Effector memory CD8-positive, alpha-beta T cell (primary cell): ENCODE measurements at regions not wholly inside any gene's neighbourhood (a gene's known extent, or its start where the extent isn't known, plus 50 kb on each side); places are given as distances from the start of the nearest gene placed in this dataset.

ENCODE experiments used
- ATAC-seq: fragments of 150-1000 bp; cut with Tn5 transposase; replicated peaks from 2 replicates; pipeline ENCODE4 v1.10.0; 2021; ENCODE audit warnings: mild to moderate bottlenecking, moderate library complexity
- DNase-seq, 3 experiments: peaks; one replicate each; pipeline ENCODE4 v3.0.0; 2021
- H3K27ac Mint-ChIP-seq, 2 donors: one replicate each; pipeline ENCODE4 v1.8.0; 2022; ENCODE audit warnings: mild to moderate bottlenecking in 2 of 2, mixed read lengths in 2 of 2, moderate library complexity in 2 of 2
- H3K27me3 Mint-ChIP-seq, 2 donors: one replicate each; pipeline ENCODE4 v1.8.0; 2022; ENCODE audit warnings: mixed read lengths in 2 of 2
- H3K36me3 Mint-ChIP-seq: one replicate; pipeline ENCODE4 v1.8.0; 2022; ENCODE audit warnings: mild to moderate bottlenecking, moderate library complexity, mixed read lengths; ENCODE audit not compliant: insufficient read depth
- H3K4me1 Mint-ChIP-seq, 2 donors: one replicate each; pipeline ENCODE4 v1.8.0; 2022; ENCODE audit warnings: low read depth in 2 of 2, mixed read lengths in 2 of 2
- H3K4me3 Mint-ChIP-seq, 2 donors: one replicate each; pipeline ENCODE4 v1.8.0; 2022; ENCODE audit warnings: mild to moderate bottlenecking in 2 of 2, mixed read lengths in 2 of 2, moderate library complexity in 2 of 2
- H3K9me3 Mint-ChIP-seq, 2 donors: one replicate each; pipeline ENCODE4 v1.8.0; 2022; ENCODE audit warnings: mixed read lengths in 2 of 2

GRCh38 chr16:86085161-86085611 lies 186.2 kb downstream of the IRF8 start:
- DNase-seq (no peak), ATAC-seq (no peak)
- Mint-ChIP-seq H3K4me3 (no peak overlapping the region), H3K36me3 (no peaks in the 10 kb centered on the region), H3K27me3 (peaks cover 13 to 42% of the 10 kb centered on the region in 2 donors), H3K4me1 (no peaks in the 10 kb centered on the region), H3K9me3 (no peaks in the 10 kb centered on the region), H3K27ac (no peak overlapping the region)

DNA sequence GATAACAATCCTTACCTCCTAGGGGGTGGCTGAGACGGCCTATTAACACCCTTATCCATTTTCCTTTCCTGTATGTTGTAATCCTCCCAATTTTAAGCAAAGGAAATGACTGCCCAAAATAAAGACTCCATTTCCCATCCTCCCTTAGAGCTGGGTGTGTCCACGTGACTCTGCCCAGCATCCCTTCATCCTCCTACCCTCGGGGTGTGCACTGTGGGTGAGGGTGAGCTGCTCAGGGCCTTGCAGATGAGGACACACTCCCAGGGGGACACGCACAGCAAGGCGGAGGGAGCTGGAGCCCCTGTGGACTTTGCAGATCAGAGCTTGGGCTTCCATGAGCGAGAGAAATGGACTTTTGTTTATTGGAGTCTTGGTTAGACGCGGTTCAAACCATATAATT lies 186.8 kb downstream of the IRF8 start:
- no peak for DNase-seq
- Mint-ChIP-seq H3K4me1 (no peaks in the 10 kb centered on the region), H3K27me3 (peaks cover 11 to 46% of the 10 kb centered on the region in 2 donors)

DNA sequence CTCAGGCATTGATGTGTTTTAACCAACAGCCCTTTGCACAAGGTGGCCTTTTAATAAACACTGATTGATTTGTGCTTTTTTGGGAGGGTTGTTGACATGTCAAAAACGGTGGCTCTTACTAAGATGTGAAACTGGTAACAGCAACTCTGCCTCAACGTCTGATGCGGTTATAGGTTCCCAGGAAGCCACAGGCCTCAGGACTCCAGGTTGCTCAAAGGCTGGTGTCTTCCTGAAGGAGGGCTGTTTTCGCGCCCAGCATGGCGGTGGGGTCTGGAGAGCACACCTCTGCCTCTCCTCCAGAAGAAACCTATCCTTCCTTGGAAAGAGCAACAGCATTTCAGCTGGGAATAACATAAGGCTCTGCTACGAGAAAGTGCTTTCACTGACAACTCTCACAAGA lies 187.5 kb downstream of the IRF8 start:
- Mint-ChIP-seq H3K36me3 (no peaks in the 10 kb centered on the region), H3K27me3 (peaks cover 14 to 50% of the 10 kb centered on the region in 2 donors), H3K4me3 (no peak overlapping the region), H3K9me3 (no peaks in the 10 kb centered on the region), H3K4me1 (no peaks in the 10 kb centered on the region), H3K27ac (no peak overlapping the region)
- DNase-seq (no peak), ATAC-seq (no peak)

More for the DNA sequence above, 186.8 kb downstream of the IRF8 start:
- no peaks in the 10 kb centered on the region for H3K9me3 Mint-ChIP-seq
- no peak for ATAC-seq
- H3K4me3 Mint-ChIP-seq = no peak overlapping the region
- no peaks in the 10 kb centered on the region for H3K36me3 Mint-ChIP-seq
- H3K27ac Mint-ChIP-seq = no peak overlapping the region

DNA sequence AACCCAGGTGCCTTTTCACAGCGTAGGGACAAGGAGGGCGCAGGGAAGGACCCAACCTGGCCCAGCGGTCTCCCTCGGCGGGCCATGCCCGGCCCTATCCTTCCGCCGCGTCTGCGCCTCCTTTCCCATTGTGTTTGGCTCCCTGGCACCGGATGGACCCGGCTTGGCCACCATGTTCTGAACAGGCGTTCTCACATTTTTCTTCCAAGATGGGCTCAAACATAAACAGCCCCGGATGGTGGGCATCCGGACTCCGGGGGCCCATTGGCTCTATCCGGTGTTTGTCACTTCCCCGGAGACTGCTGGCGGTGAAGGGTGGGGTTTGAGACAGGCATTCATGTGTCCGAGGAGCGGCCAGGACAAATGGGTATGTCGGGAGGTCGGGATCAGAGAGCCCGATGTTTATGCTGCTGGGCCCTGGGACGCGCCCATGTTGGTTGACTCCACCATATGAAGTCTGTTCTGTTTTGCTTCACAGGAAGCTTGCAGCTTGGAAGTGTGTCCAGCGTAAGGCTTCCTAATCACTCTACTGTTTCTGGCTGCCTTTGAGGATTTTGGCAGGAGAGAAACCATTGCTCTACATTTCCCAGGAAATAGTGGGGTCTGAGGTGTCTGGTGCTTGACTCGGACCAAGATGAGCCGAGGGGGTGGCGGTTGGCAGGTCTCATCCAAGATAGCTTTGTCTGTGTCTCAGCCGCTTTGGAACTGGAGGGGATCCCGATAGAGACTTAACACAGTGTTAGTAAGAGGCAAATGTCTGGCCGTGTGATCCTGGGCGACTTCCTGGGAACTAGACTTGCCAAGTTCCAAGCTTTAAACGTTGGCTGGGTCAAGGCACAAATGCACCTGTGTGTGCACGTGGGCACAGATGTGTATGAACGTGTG lies 188.3 kb downstream of the IRF8 start:
- Mint-ChIP-seq H3K27ac (no peak overlapping the region), H3K36me3 (no peaks in the 10 kb centered on the region), H3K9me3 (no peaks in the 10 kb centered on the region), H3K4me1 (no peaks in the 10 kb centered on the region), H3K4me3 (no peak overlapping the region), H3K27me3 (peaks cover 12 to 45% of the 10 kb centered on the region in 2 donors)
- ATAC-seq (no peak), DNase-seq (no peak)

DNA sequence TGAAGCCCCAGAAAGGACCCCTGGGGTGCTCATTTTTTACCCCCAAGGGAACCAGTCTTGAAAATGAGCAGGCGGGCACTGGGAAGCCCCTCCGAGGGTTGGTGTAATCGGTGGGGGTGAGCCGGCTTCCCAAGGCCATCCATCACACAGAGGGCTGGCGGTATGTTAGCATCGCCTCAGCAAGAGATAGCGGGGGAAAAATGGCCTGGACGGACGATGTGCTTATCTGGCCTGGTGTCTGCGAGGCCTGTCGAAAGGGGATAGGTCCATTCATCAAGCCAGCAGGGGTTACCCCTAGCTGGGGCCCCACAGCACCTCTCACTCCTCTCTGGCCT lies 188.9 kb downstream of the IRF8 start:
- no peak for ATAC-seq
- Mint-ChIP-seq H3K4me3 (no peak overlapping the region), H3K9me3 (no peaks in the 10 kb centered on the region), H3K27ac (no peak overlapping the region), H3K4me1 (no peaks in the 10 kb centered on the region), H3K27me3 (peaks cover 6 to 42% of the 10 kb centered on the region in 2 donors), H3K36me3 (no peaks in the 10 kb centered on the region)
- no peak for DNase-seq

DNA sequence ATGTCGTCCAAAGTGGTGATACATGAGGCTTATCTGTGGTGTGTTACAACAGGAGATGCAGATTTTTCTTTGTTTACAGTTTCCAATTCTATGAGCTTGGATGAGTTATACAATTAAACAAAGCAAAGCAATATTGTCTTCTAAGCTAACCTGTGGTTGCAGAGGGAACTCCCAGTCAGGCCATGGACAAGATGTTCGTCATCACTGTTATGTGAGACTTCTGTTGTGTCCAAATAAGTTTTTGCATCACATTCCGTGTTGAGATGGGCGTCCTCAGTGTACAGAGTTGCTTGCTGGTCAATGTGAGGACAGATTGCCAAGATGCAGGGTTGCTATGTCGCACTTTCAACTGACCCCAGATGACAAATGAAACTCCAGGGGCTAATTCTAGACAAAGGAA lies 189.3 kb downstream of the IRF8 start:
- no peak overlapping the region for H3K4me3 Mint-ChIP-seq
- DNase-seq = no peak
- H3K4me1 Mint-ChIP-seq = no peaks in the 10 kb centered on the region
- peaks cover 5 to 43% of the 10 kb centered on the region in 2 donors for H3K27me3 Mint-ChIP-seq
- no peaks in the 10 kb centered on the region for H3K9me3 Mint-ChIP-seq
- H3K27ac Mint-ChIP-seq = no peak overlapping the region
- H3K36me3 Mint-ChIP-seq = no peaks in the 10 kb centered on the region
- ATAC-seq = no peak

GRCh38 chr16:86088816-86089215 lies 189.9 kb downstream of the IRF8 start:
- Mint-ChIP-seq H3K9me3 (no peaks in the 10 kb centered on the region), H3K27ac (no peak overlapping the region), H3K36me3 (no peaks in the 10 kb centered on the region), H3K27me3 (peaks cover 5 to 40% of the 10 kb centered on the region in 2 donors), H3K4me1 (no peaks in the 10 kb centered on the region), H3K4me3 (no peak overlapping the region)
- ATAC-seq = no peak
- DNase-seq = no peak

DNA sequence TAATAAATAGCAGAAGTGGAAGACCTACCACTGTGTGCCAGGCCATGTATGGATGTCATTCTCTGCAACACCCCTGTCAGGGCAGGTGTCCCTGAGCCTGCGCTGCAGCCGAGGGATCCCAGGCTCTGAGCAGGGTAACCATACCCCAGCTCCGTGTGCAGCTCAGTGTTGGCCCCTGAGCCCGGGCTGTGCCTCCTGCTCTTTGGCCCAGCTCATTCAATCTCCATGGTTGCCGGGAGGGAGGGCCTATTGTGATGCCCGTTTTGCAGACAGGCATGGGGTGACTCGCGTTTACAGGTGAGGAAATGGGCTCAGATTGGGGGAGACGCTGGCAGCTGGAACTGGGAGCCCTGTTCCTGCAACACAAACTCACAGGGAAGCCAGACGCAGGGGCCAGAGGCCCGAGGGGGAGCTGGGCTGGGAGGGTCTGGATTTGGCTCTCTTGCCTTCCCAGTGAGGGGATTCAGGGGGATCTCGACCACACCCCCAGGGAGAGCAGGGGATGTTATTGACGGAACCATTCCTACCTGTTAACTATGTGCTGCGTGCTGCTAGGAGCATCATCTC lies 190.5 kb downstream of the IRF8 start:
- no peak for DNase-seq
- Mint-ChIP-seq H3K4me1 (no peaks in the 10 kb centered on the region), H3K36me3 (no peaks in the 10 kb centered on the region), H3K9me3 (no peaks in the 10 kb centered on the region), H3K27me3 (peaks cover 5 to 38% of the 10 kb centered on the region in 2 donors), H3K27ac (no peak overlapping the region), H3K4me3 (no peak overlapping the region)
- no peak for ATAC-seq

- Mint-ChIP-seq H3K36me3 (peaks cover under 1% of the 10 kb centered on the region), H3K4me1 (no peaks in the 10 kb centered on the region), H3K27ac (no peak overlapping the region), H3K27me3 (peaks cover 5 to 38% of the 10 kb centered on the region in 2 donors), H3K9me3 (no peaks in the 10 kb centered on the region), H3K4me3 (no peak overlapping the region)
- ATAC-seq (no peak), DNase-seq (no peak)
Measured at GRCh38 chr16:86089991-86090390, 191.0 kb downstream of the IRF8 start.

GRCh38 chr16:86090461-86091170 lies 191.7 kb downstream of the IRF8 start:
- Mint-ChIP-seq H3K9me3 (no peaks in the 10 kb centered on the region), H3K4me1 (no peaks in the 10 kb centered on the region), H3K36me3 (peaks cover 3% of the 10 kb centered on the region), H3K27ac (no peak overlapping the region), H3K27me3 (peaks cover 5 to 38% of the 10 kb centered on the region in 2 donors), H3K4me3 (no peak overlapping the region)
- ATAC-seq (no peak), DNase-seq (no peak)

- Mint-ChIP-seq H3K9me3 (no peaks in the 10 kb centered on the region), H3K27ac (no peak overlapping the region), H3K27me3 (peaks cover 5 to 40% of the 10 kb centered on the region in 2 donors), H3K4me3 (no peak overlapping the region), H3K36me3 (peaks cover 3% of the 10 kb centered on the region), H3K4me1 (no peaks in the 10 kb centered on the region)
- ATAC-seq = no peak
- no peak for DNase-seq
Measured at GRCh38 chr16:86091976-86092375, 193.0 kb downstream of the IRF8 start.

- no peak for ATAC-seq
- peaks cover 5 to 32% of the 10 kb centered on the region in 2 donors for H3K27me3 Mint-ChIP-seq
- no peak overlapping the region for H3K27ac Mint-ChIP-seq
- H3K4me3 Mint-ChIP-seq = no peak overlapping the region
- H3K9me3 Mint-ChIP-seq = no peaks in the 10 kb centered on the region
- no peaks in the 10 kb centered on the region for H3K4me1 Mint-ChIP-seq
- no peak for DNase-seq
- peaks cover 3% of the 10 kb centered on the region for H3K36me3 Mint-ChIP-seq
Measured at GRCh38 chr16:86092586-86093480, 193.9 kb downstream of the IRF8 start.
